ENCODE measurements at regions not wholly inside any gene's neighbourhood (a gene's known extent, or its start where the extent isn't known, plus 50 kb on each side); places are given as distances from the start of the nearest gene placed in this dataset.

- TF ChIP-seq, protein P1, sequence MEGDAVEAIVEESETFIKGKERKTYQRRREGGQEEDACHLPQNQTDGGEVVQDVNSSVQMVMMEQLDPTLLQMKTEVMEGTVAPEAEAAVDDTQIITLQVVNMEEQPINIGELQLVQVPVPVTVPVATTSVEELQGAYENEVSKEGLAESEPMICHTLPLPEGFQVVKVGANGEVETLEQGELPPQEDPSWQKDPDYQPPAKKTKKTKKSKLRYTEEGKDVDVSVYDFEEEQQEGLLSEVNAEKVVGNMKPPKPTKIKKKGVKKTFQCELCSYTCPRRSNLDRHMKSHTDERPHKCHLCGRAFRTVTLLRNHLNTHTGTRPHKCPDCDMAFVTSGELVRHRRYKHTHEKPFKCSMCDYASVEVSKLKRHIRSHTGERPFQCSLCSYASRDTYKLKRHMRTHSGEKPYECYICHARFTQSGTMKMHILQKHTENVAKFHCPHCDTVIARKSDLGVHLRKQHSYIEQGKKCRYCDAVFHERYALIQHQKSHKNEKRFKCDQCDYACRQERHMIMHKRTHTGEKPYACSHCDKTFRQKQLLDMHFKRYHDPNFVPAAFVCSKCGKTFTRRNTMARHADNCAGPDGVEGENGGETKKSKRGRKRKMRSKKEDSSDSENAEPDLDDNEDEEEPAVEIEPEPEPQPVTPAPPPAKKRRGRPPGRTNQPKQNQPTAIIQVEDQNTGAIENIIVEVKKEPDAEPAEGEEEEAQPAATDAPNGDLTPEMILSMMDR (IDR thresholded peaks at IDR 0.05): no peak
- no peaks in the 10 kb centered on the region for H3K9me3 ChIP-seq
- H3K27ac ChIP-seq: no peak overlapping the region
- no peak for ATAC-seq (ENCODE audit: insufficient number of reproducible peaks, low FRiP score, low read depth)
- no peaks in the 10 kb centered on the region for H3K4me1 ChIP-seq (ENCODE audit: control insufficient read depth in 1 of 2, low read depth in 2 of 2)
- no peak for DNase-seq (ENCODE audit: low spot score)
- no peak overlapping the region for H3K4me3 ChIP-seq
- no peaks in the 10 kb centered on the region for H3K36me3 ChIP-seq
- H3K27me3 ChIP-seq (replicated peaks; ENCODE audit: insufficient read depth): no peaks in the 10 kb centered on the region
Measured at GRCh38 chr1:93022580-93022979, 56.5 kb upstream of the MTF2 start.

DNA sequence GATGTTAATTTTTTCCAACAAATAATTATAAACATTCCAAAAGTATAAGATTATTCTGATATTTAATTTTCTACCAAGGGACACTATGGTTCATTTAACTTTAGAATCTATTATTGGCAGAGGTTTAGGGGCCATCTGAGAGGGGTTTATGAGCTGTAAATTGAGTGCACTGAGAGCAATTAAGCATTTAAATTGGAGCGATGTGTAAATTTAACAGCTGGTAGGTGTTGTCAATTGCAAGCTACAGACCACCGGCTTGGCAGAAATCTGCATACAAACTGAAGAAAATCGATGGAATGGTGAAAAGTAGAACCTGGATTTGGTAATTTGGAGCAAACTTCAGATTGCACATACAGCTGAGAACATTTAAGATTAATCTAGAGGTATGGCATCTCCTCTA lies 55.8 kb upstream of the MTF2 start:
- no peaks in the 10 kb centered on the region for H3K36me3 ChIP-seq
- no peak for ATAC-seq (ENCODE audit: insufficient number of reproducible peaks, low FRiP score, low read depth)
- DNase-seq (ENCODE audit: low spot score): no peak
- H3K27me3 ChIP-seq (replicated peaks; ENCODE audit: insufficient read depth): no peaks in the 10 kb centered on the region
- TF ChIP-seq, protein P1 (IDR thresholded peaks at IDR 0.05): no peak
- no peak overlapping the region for H3K4me3 ChIP-seq
- H3K4me1 ChIP-seq (ENCODE audit: control insufficient read depth in 1 of 2, low read depth in 2 of 2): no peaks in the 10 kb centered on the region
- no peak overlapping the region for H3K27ac ChIP-seq
- no peaks in the 10 kb centered on the region for H3K9me3 ChIP-seq

DNA sequence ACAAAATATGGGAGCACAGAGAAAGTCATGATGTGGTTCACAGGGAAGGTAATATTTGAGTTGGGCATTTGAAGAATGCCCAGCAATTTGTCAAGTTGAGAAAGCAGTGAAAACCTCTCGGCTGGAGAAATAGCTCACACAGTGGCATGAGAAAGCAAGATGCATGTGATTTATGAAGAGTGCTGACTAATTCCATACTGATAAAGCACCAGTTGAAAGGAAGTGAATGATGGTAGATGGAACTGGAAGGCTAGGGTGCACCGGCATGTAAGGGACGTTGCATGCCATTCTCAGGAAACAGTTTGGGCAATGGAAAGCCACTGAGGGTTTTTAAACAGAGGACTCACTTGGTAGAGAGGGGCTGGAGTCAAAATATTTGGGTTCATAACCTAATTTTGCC lies 53.5 kb upstream of the MTF2 start:
- Histone ChIP-seq H3K9me3 (no peaks in the 10 kb centered on the region), H3K36me3 (no peaks in the 10 kb centered on the region), H3K4me1 (ENCODE audit: control insufficient read depth in 1 of 2, low read depth in 2 of 2) (no peaks in the 10 kb centered on the region), H3K27ac (no peak overlapping the region), H3K4me3 (no peak overlapping the region), H3K27me3 (replicated peaks; ENCODE audit: insufficient read depth) (no peaks in the 10 kb centered on the region)
- DNase-seq (ENCODE audit: low spot score): no peak
- ATAC-seq (ENCODE audit: insufficient number of reproducible peaks, low FRiP score, low read depth): no peak
- TF ChIP-seq, protein P1 (IDR thresholded peaks at IDR 0.05): no peak

DNA sequence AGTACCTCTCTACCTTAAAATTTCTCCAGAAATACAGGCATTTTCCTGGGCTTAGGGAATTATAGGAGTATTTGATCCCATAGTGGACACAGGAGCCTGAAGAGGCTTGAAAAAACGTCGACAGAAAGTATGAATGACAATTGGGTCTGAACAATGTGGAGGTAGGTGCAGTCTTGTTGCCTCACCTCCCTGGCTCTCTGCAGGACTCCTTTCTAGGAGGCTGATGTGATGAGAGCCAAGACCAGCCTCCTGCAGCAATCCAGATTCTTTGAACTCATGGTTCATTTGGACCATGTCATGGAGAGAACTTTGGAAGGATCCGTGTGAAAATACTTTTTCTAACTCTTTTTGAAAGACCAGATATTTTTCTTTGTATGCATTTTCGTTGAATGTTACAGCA lies 50.5 kb upstream of the MTF2 start:
- Histone ChIP-seq H3K27me3 (replicated peaks; ENCODE audit: insufficient read depth) (no peaks in the 10 kb centered on the region), H3K9me3 (no peaks in the 10 kb centered on the region), H3K4me3 (no peak overlapping the region), H3K4me1 (ENCODE audit: control insufficient read depth in 1 of 2, low read depth in 2 of 2) (no peaks in the 10 kb centered on the region), H3K36me3 (no peaks in the 10 kb centered on the region), H3K27ac (no peak overlapping the region)
- DNase-seq (ENCODE audit: low spot score) (no peak), ATAC-seq (ENCODE audit: insufficient number of reproducible peaks, low FRiP score, low read depth) (no peak)
- TF ChIP-seq, protein P1 (IDR thresholded peaks at IDR 0.05): no peak
